ENCODE measurements at regions not wholly inside any gene's neighbourhood (a gene's known extent, or its start where the extent isn't known, plus 50 kb on each side); places are given as distances from the start of the nearest gene placed in this dataset.

DNA sequence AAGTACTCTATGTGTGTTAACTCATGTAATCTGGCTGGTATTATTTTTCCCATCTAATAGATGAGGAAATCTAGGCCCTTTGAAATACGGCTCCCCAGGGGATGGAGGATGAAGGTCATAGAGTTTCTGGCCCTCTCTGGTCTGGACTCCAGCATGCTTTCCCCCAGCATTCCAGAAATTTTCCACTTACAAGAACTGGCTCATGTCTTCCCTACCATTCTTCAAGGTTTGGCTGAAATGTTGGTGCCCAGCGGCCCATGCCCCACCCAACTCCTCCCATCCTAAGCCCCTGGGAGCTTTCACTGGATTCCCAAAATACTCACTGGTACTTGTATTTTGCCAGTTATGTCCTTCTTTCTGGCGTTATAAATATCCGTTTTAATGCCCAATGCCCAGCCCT is 237.5 kb upstream of the NLRP1 start:
- DNase-seq = no peak

DNA sequence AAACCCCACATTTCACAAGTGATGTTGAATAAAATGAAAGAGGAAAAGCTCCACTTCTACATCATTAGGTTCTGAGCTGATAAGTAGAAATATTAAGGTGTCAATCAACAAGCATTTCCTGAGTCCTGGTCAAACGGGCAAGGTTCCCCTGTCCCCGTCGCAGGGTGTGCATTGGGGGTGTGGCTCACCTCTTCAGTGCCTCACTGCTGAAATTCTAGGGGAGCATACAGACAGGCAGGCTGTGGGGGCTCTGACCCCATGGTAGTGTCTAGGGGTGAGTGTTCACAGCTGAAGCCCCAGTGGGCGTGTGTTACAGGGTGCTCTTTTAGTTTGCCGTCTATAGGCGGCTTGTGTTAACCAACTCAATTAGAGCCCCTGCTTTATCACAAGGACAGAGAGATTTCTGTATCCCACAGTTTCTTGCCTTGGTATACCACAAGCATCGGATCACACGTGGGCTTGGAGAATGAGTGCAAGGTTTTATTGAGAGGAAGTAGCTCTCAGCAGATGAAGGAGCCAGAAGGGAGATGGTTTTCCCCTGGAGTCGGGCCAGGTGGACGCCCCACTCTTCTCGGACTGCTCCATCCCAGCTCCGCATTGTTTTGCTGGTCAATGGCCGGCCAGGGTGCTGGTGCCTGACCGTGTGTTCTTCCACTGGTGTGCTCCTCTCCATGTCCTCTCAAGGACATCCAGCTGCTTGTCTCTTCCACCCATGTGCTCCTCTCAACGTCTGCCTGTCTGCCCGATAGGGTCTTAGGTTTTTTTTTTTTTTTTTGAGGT is 238.2 kb upstream of the NLRP1 start:
- DNase-seq = no peak

DNA sequence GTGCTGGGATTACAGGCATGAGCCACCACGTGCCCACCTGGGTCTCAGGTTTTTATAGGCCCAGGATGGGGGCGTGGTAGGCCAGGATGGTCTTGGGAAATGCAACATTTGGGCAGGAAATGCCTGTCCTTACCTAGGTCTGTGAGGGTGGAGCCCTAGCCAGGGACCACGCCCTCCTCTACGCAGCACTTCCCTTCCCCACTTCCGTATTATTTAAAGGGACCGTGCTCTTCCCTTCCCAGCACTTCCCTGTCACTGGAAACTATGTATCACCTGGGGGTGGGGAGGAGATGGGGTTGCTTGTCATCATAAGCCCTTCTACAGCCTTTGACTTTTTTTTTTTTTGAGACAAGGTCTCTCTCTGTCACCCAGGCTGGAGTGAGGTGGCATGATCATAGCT is 238.9 kb upstream of the NLRP1 start:
- DNase-seq = no peak

DNA sequence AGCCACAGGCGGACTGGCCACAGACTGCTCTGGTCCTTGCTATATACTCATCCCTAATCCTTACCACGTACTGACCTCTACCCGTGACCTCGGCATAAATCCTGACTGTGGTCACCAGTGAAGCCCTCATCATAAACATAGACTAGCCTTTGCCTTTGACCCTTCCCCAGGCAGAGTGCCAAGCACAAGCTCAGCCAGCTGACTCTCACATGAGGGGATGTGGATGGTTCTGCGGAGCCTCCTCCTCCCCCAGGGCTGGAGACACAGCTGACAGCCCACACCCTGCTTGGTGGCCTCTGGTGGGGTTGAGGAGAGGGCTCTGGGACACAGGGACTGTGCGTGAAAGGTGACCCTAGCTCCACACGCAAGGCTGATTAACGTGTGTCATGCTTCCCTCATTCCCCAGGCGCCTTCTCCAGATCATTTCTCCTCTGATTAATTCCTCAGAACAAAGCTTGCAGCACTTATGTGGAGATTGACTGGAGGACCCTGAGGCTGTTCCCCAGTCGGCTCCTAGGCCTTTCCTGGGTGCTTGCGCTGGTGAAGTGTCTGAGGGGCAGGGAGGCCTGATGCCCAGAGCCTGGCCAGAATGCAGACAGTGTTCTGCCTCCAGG is 241.5 kb upstream of the NLRP1 start:
- no peak for DNase-seq

DNA sequence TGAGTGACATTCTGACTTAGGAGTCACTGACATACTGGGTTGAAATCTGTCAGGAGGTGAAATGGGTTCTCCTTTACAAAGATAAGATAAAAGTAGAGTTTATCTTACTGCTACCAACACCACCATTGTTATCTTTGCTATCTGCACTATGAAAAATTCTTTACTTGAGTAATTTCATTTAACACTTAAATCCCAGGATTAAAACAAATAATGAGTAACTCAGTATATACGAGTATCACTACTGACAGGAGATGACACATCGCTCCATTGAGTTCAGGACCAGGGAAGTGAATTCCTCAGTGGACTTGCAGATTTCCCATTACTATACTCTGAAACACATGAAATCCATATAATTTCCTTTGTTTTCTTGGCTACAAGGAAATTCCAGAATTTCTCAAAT is 242.1 kb upstream of the NLRP1 start:
- no peak for DNase-seq

DNA sequence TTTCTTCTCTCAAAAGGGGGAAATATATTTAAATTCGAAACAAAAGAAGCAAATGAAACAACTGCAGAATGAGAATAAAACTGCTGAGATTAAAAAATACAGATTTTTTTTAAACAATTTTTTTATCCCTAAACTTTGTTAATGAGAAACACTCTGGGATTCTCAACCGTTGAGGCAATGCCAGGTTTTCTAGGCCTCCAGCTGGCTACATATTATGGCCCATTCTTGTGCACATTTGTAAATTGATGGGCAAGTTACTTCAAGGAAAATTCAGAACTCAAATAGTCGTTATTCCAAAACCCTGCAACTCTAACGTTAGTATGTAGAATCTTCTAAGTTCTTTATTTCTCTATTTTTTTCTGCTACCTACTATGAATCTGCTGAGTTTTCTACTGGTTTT is 239.3 kb upstream of the WSCD1 start:
- DNase-seq = no peak

DNA sequence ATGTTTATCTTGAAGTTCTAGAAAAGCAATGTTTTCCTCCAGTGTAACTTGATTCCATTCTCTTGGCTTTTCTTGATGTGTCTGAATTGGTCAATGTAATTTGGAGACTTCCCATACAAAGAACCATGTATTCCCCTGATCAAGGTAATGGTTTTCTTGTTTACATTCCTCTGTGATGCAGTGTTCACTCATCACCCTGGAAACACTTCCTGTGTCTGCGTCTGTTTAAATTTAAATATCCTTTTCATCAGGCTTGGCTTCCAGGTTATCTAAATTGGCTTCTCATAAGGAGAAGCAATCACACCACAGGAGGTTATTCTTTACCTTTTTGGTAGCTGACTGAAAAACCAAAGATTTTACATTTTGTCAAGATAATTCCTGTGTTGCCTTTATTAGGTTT is 237.3 kb upstream of the WSCD1 start:
- no peak for DNase-seq

DNA sequence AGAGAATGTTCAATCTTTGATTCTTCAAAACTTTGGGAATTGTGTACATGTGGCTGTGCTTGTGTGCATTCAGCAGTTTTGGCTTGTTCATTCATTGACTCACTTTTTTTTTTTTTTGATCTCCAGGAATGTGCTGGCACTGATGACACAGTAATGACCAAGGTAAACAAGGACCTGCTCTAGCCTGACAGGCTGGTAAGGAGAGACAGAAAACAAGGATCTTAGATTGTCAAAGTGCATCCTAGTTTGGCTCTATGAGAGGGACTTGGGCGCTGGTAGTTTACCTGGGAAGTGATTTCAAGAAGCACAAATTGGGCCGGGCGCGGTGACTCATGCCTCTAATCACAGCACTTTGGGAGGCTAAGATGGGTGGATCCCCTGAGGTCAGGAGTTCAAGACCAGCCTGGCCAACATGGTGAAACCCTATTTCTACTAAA is 233.1 kb upstream of the WSCD1 start:
- no peak for DNase-seq

DNA sequence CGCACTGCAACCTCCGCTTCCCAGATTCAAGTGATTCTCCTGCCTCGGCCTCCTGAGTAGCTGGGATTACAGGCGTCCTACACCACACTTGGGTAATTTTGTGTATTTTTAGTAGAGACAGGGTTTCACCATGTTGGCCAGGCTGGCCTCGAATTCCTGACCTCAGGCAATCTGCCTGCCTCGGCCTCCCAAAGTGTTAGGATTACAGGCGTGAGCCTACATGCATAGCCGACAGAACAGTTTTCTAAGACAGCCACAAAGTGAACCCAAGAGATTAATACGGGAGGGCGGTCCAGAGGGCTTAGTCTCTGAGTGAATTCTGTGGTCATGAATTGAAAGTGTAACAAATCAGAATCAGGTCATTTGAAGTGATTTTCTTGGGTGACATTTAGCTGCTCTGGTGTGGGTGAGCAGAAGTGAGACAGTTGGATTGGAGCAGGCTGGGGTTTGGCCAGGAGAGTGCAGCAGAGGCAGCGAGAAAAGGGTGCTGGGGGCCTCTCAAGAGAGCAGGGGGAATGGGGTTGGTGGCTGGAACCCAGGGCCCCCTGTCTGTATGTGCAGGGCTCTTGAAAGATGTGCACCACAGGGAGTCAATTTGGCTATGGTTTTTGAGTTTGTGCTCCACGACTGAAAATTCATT is 231.4 kb upstream of the WSCD1 start:
- DNase-seq = no peak

DNA sequence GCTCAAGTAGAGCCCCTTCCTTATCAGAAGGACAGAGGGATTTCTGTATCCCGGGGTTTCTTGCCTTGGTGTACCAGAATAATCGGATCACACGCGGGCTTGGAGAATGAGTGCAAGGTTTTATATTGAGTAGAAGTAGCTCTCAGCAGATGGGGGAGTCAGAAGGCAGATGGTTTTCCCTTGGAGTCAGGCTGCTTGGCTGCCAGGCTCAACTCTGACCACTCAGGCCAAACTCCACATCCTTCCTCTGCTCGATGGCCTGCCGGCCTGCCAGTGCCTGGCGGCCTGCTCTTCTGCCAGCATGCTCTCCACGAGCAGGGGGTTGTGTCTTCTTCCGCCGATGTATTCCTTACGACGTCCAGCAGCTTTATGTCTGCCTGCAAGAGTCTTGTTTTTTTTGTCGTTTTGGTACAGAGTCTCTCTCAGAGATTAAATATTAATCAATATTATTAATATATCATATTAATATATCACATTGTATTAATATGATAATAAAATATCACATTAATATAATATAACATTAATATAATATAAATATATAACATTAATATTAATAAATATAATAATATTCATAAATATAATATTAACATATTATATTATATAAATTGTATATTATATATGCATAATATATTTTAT is 229.2 kb upstream of the WSCD1 start:
- no peak for DNase-seq

DNA sequence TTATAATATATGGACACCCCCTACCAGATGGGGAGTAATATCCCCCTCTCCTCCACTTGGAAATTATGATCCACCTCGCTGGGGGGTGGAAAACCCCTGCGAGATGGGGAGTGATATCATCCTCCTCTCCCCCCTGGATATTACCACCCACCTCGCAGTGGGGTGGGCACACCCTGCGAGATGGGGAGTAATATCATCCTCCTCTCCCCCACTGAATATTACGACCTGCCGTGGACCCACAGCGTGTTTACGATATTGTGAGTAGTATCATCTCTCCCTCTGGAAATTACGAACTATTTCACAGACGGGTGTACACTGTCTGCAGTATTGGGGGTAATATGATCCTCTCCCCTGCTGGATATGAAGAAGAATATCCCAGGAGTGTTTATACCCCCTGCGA is 228.3 kb upstream of the WSCD1 start:
- no peak for DNase-seq

DNA sequence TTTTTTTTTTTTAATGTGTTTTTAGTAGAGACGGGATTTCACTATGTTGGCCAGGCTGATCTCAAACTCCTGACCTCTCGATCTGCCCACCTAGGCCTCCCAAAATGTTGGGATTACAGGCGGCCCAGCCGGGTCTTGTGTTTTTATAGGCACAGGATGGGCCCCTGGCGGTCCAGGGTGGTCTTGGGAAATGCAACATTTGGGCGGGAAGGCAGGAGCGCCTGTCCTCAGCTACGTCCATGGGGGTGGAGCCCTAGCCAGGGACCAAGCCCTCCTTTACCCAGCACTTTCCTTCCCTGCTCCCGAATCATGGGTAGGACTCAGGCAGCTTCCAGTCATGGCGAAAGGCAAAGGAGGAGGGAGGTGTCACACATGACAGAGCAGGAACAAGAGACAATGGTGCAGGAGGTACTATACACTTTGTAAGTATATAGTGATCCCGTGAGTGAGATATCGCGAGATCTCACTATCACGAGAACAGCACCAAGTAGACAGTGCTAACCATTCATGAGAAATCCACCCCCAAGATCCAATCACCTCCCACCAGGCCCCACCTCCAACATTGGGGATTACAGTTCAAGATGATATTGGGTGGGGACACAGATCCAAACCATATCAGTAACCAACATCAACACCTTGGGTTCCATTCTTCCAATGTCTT is 226.7 kb upstream of the WSCD1 start:
- DNase-seq = no peak

DNA sequence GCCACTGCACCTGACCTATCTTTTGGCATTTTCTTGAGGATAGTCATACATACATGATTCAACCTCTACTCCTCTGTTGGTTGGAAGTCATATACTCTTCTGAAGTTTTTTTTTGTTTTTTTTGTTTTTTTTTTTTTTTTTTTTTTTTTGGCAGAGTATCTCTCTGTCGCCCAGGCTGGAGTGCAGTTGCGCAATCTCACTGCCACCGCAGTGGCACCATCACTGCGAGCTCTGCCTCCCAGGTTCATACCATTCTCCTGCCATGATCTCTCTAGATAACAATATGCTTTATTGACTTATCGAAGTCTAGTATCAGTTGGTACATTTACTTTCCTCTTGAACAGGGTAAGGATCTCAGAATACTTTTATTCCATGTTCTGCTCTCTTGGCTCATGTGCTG is 224.2 kb upstream of the WSCD1 start:
- DNase-seq = no peak

DNA sequence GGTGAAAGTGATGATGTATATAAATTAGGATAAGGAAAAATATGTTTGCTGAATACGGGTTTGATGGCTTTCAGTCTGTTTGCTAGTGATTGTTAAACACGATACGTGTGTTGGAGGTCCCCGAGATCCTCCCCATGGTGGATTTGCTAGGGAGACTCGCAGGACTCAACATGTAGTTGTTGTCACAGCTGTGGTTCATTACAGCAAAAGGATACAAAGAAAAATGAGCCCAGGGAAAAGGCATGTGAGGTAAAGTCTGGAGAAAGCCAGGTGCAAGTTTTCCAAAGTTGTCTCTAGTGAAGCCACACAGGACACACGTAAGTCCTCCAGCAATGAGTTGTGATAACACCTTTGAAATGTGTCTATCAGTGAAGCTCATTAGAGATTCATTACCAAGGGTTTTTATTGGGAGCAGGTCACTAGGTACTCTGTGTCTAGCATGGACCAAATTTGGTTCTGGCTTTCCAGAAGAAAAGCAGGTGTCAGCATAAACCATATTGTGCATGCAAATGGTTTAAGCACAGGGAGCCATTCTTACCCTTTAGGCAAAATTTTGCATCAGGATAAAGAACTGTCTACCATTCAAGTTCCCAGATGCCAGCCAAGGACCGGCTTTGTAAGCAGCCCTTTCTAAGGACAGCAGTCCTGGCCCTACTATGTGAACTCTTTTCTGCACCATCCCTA is 215.2 kb upstream of the WSCD1 start:
- no peak for DNase-seq

DNA sequence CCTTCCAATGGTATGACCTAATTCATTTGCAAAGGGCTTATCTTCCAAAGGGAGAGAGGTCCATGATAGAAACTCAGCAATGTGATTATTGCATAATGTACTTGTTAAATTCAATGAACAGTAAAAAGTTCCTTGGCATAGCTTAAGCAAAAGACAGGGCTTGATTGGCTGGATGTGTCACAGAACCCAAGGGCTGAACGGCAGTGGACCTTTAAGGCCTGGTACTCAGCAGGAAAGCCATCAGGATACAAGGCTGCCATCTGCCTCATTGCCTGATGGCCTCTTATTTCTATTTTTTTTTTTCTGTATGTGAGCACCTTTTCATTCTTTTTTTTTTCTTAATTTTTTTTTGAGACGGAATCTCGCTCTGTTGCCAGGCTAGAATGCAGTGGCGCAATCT is 208.9 kb upstream of the WSCD1 start:
- no peak for DNase-seq

DNA sequence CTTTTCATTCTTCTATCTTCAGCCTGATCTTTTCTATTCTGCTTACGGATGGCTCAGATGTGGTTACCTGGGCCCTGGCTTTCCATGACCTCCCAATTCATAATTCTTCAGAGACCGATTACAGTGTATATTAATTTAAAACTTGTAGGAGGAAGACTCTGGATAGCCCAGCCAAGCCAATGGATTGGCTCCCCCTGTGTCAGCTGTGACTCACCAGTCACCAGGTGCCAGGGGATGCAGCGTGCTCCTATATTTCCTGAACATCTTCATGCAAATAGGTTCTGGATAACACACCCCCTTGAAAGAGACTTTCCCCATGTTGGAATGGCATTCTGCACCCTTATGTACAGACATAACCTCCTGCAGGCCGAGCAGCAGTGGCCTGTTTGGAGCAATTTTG is 208.3 kb upstream of the WSCD1 start:
- no peak for DNase-seq

DNA sequence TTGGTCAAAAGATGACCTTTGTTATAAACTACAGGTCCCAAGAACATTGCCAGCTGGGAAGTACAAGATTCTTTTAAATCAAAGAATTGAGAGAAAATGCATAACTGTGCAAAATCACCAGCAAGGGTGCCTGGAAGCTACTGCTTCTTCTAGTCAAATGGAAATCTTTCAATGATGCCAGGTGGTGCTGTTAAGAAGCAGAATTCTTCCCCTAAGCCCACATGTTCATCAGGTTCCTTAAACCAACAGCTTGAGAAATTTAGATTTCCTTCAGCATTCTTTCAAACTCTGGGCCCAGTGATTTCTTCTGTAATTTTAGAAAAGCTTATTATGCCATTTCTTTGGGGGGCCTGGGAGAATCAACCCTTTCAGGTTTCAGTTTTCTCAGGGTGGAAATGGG is 207.8 kb upstream of the WSCD1 start:
- no peak for DNase-seq

DNA sequence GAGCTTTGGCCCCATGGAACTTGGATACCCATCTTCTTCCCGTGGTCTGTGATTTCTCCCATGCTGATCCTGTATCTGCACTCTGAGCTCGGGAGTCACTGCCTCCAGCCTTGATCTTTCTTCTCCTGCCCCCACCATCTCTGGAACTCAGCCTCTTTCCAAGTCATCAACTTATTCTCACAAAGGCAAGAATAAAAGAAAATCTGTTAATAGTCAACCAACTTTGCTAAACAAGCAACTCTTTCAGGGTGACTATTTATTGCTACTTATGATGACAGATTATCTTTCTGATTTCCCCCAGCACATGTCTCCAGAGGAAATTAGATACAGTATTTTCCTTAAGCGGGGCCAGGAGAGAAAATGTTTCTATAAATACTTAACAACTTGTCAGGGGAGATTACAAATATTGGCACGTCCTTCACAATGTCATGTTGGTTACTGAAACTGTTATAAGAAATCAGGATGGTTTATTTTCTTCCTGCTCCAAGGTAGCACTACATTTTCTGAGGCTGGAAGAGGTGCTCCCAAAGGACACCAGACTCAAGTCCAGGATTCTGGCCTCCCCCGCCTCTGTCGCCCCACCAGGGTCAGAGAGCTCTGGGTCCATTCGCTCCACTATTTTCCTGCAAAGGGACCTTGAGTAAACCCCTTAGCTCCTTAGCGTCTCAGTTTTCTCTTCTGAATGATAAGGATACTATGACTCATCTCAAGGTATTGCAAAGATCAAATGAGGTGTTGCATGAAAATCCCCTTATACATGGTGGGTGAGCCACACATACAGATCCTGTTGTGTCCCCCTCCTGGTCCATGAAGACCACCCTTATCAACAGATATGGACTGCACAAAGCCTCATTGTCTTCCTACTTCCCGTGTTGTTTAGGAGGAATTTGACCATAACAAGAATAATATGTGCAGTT is 205.2 kb upstream of the WSCD1 start:
- no peak for DNase-seq

DNA sequence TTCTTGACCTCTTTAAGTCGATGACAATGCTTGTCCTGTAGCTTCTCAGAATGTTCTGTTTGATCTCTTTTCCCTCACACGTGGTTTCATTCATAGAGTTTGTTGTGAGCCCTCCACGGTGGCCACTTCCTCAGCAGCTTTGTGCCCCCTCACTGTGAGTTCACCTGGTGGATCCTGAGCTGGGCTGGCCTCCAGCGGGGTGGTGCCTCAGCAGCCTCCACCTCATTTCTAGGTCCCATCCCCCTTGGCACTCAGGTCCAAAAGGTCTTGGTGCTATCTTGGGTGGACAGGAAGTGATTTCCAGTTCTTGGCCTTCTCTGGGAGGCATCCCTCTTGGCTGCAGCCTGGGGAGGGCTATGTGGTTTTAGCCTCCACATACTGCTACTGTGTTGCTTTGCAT is 203.2 kb upstream of the WSCD1 start:
- DNase-seq = no peak

DNA sequence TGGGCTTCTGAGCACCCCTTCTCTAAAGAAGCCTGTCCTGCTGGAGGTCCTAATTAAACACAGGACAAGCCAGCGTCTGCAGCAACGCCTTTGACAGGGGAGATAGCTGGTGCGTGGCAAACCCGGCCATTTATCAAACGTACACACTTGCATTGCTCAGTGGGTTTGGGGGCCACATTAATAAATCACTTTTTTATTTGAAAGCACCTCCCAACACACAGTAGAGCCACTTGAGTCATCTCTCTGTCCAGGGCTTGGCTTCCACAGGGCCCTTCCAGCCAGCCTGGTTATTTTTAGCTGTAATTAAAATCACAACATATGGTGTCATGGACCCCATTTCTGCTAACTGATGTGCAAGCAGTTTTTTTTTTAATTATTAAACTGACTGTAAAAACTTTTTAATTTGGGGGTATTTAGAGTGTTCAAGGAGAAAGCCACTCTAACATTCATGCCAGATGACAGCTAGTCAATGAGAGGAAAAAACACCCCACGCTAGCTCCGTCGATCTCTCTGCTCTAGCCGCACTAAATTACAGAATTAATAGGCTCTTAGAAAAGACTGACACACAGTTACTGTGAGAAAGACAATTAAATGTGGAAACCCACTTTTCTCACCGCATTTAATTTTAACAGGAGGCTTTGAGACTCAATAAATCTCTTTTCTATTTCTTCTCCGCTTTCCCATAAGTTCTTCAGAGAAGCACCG is 201.0 kb upstream of the WSCD1 start:
- DNase-seq = no peak
